ENCODE measurements at regions not wholly inside any gene's neighbourhood (a gene's known extent, or its start where the extent isn't known, plus 50 kb on each side); places are given as distances from the start of the nearest gene placed in this dataset.

DNA sequence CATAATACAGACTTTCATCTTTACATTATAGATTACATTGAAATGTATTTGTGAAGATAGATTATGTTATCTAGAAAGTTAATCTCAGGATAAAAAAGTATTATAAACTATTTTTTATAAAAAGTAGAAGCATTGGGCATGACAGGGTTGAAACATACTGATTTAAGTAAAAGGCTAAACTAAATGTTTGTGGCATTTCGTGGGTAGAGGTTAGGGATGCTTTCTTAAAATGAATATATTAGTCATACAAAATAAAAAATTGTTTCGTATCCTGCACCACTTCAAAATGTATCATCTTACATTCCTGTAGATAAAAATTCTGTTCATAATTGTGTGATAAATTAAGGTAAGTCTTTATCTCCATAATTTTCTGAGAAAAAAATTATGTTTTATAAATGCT, 603.6 kb downstream of the SPRY1 start:
- FAIRE-seq (no peak), DNase-seq (ENCODE audit: insufficient read length) (no peak)
- TF ChIP-seq POLR2A (IDR thresholded peaks at IDR 0.05; ENCODE audit: low read depth, low read length) (no peak), TAF1 (IDR thresholded peaks at IDR 0.05; ENCODE audit: borderline replicate concordance, low read depth, low read length) (no peak), POLR2AphosphoS5 (IDR thresholded peaks at IDR 0.05; ENCODE audit: low read depth, low read length) (no peak)

DNA sequence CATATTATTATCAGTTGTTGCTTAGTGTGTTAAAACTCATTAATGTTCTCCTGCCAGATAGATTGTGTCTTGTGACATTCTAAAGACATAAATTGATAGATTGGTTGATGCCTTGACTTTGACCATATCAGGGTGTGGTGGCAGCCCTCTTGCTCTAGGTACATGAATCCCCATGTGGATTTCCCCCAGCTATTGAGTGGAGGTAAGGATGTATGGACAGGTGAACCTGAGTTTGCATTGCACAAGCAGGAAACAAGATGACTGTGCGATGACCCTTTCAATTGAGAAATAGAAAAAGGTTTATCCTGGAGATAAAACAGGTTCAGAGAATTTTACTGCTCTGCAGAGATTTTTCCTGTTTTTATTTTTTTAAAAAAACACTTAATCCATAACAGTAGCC, 619.2 kb downstream of the SPRY1 start:
- TF ChIP-seq TAF1 (IDR thresholded peaks at IDR 0.05; ENCODE audit: borderline replicate concordance, low read depth, low read length), result no peak
- no peak for TF ChIP-seq POLR2A (IDR thresholded peaks at IDR 0.05; ENCODE audit: low read depth, low read length)
- no peak for TF ChIP-seq POLR2AphosphoS5 (IDR thresholded peaks at IDR 0.05; ENCODE audit: low read depth, low read length)
- DNase-seq (ENCODE audit: insufficient read length) (no peak), FAIRE-seq (no peak)

DNA sequence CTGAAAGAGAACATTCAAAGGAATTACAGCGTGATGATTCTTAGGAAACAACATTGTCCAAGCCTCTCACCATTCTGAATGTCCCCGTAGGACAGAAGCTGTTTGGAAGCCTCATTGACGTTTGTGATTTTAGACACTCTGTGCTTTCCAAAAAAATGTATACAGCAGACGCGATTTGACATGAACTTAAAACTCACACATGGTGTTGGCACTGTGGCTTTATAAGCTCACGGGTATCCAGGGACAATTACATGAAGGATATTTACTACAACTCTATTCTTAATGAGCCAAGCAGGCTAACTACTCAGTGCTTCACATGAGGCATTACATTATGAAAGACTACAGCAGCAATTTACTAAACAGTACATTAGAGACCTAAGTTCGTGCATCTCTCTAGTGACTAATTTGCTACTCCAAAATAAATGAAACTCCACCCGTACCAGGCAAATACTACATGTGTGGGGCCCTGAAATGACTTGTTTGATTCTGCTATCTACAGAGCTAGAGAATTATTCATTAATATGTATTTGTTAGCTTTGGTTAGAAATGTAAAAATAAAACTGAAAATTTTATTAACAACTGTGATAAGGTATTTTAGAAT, 620.7 kb downstream of the SPRY1 start:
- FAIRE-seq, result no peak
- TF ChIP-seq POLR2A (IDR thresholded peaks at IDR 0.05; ENCODE audit: low read depth, low read length), result no peak
- TF ChIP-seq TAF1 (IDR thresholded peaks at IDR 0.05; ENCODE audit: borderline replicate concordance, low read depth, low read length), result no peak
- no peak for TF ChIP-seq POLR2AphosphoS5 (IDR thresholded peaks at IDR 0.05; ENCODE audit: low read depth, low read length)
- DNase-seq (ENCODE audit: insufficient read length), result no peak

DNA sequence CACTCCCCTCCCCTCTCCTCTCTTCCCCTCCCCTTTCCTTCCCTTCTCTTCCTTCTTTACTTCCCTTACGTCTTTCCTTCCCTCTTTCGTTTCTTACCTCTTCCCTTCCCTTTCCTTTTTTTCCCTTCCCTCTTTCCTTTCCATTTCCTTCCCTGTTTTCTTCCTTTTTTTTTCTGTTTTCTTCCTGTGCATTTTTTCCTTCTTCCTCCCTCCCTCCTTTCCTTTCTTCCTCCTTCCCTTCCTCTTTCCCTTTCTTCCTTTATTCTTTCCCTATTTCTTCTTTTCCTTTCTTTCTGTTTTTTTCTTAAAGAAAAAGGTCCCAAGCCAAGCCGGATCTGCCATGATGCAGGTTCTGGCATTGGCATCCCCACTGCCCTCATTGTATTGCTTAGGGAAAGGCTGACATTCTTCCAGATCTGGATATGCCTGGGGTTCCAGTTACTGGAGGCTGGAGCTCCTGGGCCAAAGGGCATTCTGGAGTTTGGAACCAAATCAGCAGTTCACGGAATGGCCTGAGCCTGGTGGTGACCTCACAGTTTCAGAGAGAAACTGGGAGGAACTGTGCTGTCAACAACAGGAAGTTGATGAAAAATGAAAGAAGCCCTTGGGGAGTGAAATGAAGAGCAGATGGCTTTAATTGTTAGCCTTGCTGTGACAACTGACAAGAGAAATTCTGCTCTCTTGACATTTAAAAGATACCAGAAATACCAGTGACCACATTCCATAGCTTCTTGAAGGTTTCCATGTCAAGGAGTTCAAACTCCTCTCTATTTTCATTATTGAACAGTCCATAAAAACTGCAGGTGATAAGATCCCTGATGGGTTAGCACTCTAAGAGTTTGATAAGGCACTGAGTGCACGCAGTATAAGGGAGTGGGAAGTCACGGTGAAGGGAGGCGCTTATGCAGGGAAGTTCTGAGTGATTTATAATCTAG, 622.1 kb downstream of the SPRY1 start:
- DNase-seq (ENCODE audit: insufficient read length), result peak; percentile 13
- TF ChIP-seq TAF1 (IDR thresholded peaks at IDR 0.05; ENCODE audit: borderline replicate concordance, low read depth, low read length) (no peak), POLR2A (IDR thresholded peaks at IDR 0.05; ENCODE audit: low read depth, low read length) (no peak), POLR2AphosphoS5 (IDR thresholded peaks at IDR 0.05; ENCODE audit: low read depth, low read length) (no peak)
- FAIRE-seq, result peak; percentile 88

DNA sequence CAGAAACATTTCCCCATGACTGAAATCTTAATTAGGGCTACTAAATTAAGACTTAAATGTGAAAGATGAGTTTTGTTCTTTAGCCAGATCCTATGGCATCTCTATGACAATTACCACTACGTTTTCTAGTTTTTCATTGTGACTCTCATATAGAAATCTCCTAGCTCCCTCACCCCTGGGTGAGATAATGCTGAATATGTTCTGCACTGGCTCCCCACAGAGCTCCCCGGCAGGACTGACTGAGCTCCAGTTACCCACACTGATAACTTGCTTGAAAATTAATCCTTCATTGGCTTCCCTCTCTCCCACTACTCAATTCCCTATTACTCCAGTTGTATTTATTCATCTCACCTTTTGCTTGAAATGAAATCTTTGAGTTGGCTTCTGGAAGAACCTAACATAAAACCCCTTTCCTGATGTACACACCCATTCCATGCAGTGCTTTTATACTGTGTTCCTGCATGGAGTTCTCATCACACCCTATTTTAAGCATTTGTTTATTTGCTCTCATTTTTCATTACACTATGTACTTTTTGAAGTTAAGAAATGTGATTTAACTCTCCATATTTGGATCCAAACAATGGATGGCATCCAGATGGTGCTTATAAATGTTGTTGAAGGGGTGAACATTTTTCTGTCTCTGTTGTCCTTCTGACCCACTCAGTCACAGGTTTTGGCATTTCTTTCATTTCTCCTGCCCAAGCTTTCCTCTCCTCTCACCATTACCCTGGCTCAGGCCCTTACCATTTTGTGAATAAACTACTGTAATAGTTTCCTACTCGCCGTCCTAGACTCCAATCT, 623.4 kb downstream of the SPRY1 start:
- FAIRE-seq (no peak), DNase-seq (ENCODE audit: insufficient read length) (no peak)
- TF ChIP-seq POLR2A (IDR thresholded peaks at IDR 0.05; ENCODE audit: low read depth, low read length), result no peak
- TF ChIP-seq POLR2AphosphoS5 (IDR thresholded peaks at IDR 0.05; ENCODE audit: low read depth, low read length), result no peak

DNA sequence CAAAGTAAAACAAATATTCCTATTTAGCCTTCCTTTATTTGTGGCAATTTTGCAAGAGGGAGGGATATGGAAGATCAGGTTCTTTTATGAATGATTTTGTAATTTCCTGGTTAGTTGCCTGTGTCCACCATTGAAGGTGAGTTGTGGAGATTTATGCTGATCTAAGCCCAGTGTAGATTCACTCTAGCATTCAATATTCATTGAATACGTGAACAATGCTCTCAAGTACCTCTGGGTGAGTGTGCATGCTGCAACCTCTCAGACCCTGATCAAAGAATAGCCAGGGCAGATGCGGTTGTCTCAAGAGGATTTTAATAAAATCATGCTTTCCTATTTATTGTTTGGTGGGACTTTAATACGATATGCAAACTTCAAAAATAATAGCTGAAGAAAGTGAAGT, 628.4 kb downstream of the SPRY1 start:
- FAIRE-seq (no peak), DNase-seq (ENCODE audit: insufficient read length) (no peak)
- no peak for TF ChIP-seq POLR2A (IDR thresholded peaks at IDR 0.05; ENCODE audit: low read depth, low read length)
- no peak for TF ChIP-seq POLR2AphosphoS5 (IDR thresholded peaks at IDR 0.05; ENCODE audit: low read depth, low read length)
- no peak for TF ChIP-seq TAF1 (IDR thresholded peaks at IDR 0.05; ENCODE audit: borderline replicate concordance, low read depth, low read length)

DNA sequence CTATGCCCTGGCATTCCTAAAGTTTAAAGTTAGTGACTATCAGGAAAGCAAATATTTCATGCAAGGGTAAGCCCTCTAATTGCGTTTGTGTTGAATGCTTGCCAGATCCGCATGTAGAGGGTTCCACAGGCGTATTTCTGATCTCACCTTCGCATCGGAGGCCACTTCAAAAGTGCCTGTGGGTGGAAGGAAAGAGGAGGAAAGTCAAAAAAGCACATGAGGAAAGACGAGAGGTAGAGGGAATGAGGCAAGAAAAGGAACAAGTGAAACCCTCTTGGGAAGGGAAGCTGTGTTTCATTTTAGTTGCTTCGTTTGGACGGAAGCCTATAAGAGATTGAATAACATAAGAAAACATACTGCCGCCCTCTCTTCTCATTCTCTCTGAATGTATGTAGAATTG, 628.8 kb downstream of the SPRY1 start:
- FAIRE-seq (no peak), DNase-seq (ENCODE audit: insufficient read length) (no peak)
- TF ChIP-seq TAF1 (IDR thresholded peaks at IDR 0.05; ENCODE audit: borderline replicate concordance, low read depth, low read length) (no peak), POLR2A (IDR thresholded peaks at IDR 0.05; ENCODE audit: low read depth, low read length) (no peak), POLR2AphosphoS5 (IDR thresholded peaks at IDR 0.05; ENCODE audit: low read depth, low read length) (no peak)

DNA sequence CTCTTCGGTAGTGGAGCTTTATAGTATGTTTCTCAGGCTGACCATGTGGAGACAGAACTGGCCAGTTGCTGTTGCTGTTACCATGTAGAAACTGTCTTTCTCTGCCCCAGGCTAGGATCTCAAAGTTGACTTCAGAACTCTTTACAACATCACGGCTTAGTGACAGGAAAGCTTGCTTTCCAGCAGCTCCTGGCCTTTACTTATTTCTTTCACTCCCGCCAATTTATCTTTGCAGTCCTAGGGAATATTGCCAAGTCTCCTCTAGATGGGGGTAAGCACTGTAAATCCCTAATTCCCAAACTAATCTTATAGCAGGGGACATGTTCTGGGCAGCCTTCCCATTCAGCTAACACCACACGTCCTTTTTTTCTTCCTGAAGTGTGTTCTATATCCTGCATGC, 631.6 kb downstream of the SPRY1 start:
- TF ChIP-seq POLR2AphosphoS5 (IDR thresholded peaks at IDR 0.05; ENCODE audit: low read depth, low read length) (no peak), TAF1 (IDR thresholded peaks at IDR 0.05; ENCODE audit: borderline replicate concordance, low read depth, low read length) (no peak), POLR2A (IDR thresholded peaks at IDR 0.05; ENCODE audit: low read depth, low read length) (no peak)
- DNase-seq (ENCODE audit: insufficient read length) (no peak), FAIRE-seq (no peak)

DNA sequence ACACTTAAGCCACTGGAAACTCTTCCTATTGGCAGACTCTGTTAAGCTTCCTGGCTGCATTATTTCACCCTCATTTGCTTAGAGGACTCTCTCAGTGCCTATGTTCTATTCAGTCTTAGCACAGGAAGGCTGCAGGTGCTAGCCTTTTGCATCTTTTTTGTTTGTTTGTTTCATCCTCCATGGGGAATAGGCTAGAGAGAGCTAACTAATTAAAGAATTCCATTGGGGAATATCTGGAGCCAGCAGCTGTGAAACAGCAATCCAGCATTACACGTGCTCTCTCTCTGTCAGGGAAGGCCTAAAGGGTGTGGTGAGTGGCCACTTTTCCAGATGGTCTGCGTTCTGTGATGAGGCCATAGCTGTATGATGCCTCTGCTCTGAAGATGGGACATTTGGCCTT, 633.6 kb downstream of the SPRY1 start:
- FAIRE-seq, result no peak
- TF ChIP-seq POLR2AphosphoS5 (IDR thresholded peaks at IDR 0.05; ENCODE audit: low read depth, low read length) (no peak), TAF1 (IDR thresholded peaks at IDR 0.05; ENCODE audit: borderline replicate concordance, low read depth, low read length) (no peak), POLR2A (IDR thresholded peaks at IDR 0.05; ENCODE audit: low read depth, low read length) (no peak)
- no peak for DNase-seq (ENCODE audit: insufficient read length)

DNA sequence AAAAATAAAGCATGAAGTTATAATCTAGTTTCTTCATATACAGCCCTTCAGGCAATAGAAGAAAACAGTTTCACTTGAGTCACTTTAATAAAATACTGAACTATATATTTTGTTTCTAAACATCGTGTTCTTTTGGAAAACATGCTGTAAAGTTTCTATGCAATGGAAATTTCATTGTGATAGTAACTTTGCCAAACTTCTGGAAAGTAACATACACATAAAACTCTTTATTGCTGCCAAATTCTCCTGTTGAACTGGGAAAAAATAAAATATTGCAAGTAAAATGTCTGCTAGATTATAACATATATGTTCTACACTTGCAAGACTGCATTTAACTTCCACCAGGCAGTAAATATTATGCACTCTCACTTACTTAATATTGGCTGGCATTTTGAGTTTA, 635.4 kb downstream of the SPRY1 start:
- TF ChIP-seq POLR2AphosphoS5 (IDR thresholded peaks at IDR 0.05; ENCODE audit: low read depth, low read length) (no peak), TAF1 (IDR thresholded peaks at IDR 0.05; ENCODE audit: borderline replicate concordance, low read depth, low read length) (no peak), POLR2A (IDR thresholded peaks at IDR 0.05; ENCODE audit: low read depth, low read length) (no peak)
- no peak for FAIRE-seq

DNA sequence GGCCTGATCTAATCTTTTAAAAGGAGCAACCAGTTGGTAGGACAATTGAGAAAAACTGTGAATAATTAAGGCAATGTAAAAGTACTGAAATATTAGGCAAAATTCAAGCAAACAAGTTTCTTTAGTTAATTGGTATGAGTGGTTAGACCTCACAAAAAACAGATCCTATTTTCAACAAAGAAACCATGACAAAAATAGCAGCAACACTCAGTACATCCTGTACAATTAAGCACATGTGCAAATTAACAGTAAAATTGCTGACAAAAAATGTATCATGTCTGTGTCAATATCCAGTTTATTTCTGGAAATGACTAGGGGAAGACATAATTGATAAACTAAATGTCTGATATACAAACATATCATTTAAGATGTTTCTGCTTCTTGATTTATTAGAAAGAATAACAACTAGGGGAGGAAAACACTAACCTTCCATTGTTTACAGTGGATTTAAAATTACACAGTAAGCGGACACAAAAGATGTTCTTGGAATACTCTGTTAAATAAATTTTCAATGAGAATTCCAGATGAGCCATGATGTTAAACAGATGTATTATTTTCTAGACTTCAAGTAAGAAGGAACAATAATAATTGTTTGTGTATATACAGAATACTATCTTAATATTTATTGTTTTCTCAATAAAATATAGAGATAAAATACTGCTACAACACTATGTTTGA, 638.9 kb downstream of the SPRY1 start:
- no peak for DNase-seq (ENCODE audit: insufficient read length)
- peak; percentile 17 for FAIRE-seq

More for the DNA sequence above, 635.4 kb downstream of the SPRY1 start:
- DNase-seq (ENCODE audit: insufficient read length), result no peak

More for the DNA sequence above, 638.9 kb downstream of the SPRY1 start:
- TF ChIP-seq POLR2AphosphoS5 (IDR thresholded peaks at IDR 0.05; ENCODE audit: low read depth, low read length), result no peak
- no peak for TF ChIP-seq POLR2A (IDR thresholded peaks at IDR 0.05; ENCODE audit: low read depth, low read length)
- TF ChIP-seq TAF1 (IDR thresholded peaks at IDR 0.05; ENCODE audit: borderline replicate concordance, low read depth, low read length), result no peak

Measured in GM12892 (cell line).